PC-3 (cell line): ENCODE measurements at regions not wholly inside any gene's neighbourhood (a gene's known extent, or its start where the extent isn't known, plus 50 kb on each side); places are given as distances from the start of the nearest gene placed in this dataset.

ENCODE experiments used
- EZH2 ChIP-seq: fragments of 300-600 bp; sonication (generic); IDR thresholded peaks from one replicate; pipeline ENCODE4 v1.6.1; 2017; ENCODE audit warnings: antibody characterized with exemption, mild to moderate bottlenecking, low read length; ENCODE audit not compliant: unreplicated experiment
- EZH2phosphoT487 ChIP-seq: fragments of 300-600 bp; sonication (generic); IDR thresholded peaks from 2 replicates; pipeline ENCODE4 v1.6.1; 2018; ENCODE audit warnings: mild to moderate bottlenecking, antibody characterized with exemption, low read length, borderline replicate concordance
- TF ChIP-seq, protein P1 (sequence below): fragments of 300-600 bp; sonication (generic); conservative IDR thresholded peaks from 2 replicates; pipeline ENCODE4 v1.5.1; 2017; ENCODE audit warnings: antibody characterized with exemption, low read depth, mild to moderate bottlenecking, low read length

DNA sequence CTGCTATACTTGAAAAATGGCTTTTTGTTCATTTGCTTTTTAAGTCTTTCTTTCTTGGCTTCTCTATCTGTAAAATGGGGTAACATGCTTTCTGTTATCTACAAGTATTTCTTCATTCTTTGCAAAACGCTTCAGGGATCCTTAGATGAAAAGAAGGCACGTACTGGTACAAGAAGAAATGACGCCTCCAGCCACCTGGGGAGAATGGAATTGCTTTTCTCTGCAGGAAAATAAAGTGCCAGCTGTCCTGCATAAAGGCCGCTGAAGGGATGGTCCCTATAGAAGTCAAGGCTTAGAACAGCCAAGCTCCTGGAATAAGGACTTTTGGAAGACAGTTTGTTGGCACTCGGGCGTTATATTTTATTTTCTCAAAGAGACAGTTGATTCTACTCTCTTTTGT is 210.8 kb upstream of the RASGEF1B start:
- TF ChIP-seq, protein P1, sequence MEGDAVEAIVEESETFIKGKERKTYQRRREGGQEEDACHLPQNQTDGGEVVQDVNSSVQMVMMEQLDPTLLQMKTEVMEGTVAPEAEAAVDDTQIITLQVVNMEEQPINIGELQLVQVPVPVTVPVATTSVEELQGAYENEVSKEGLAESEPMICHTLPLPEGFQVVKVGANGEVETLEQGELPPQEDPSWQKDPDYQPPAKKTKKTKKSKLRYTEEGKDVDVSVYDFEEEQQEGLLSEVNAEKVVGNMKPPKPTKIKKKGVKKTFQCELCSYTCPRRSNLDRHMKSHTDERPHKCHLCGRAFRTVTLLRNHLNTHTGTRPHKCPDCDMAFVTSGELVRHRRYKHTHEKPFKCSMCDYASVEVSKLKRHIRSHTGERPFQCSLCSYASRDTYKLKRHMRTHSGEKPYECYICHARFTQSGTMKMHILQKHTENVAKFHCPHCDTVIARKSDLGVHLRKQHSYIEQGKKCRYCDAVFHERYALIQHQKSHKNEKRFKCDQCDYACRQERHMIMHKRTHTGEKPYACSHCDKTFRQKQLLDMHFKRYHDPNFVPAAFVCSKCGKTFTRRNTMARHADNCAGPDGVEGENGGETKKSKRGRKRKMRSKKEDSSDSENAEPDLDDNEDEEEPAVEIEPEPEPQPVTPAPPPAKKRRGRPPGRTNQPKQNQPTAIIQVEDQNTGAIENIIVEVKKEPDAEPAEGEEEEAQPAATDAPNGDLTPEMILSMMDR, result no peak
- TF ChIP-seq EZH2, result no peak
- TF ChIP-seq EZH2phosphoT487, result no peak
